T-helper 9 cell (primary cell): ENCODE measurements at regions not wholly inside any gene's neighbourhood (a gene's known extent, or its start where the extent isn't known, plus 50 kb on each side); places are given as distances from the start of the nearest gene placed in this dataset.
"Not testable (repeated sequence)": the region's sequence is repeated elsewhere in the genome, so short reads cannot be mapped to it uniquely, and the experiment has no call there.

Source experiments
- DNase-seq: peaks from one replicate; pipeline ENCODE4 v3.0.0-alpha.2; 2020

- DNase-seq: no peak
Measured at GRCh38 chr7:142523821-142524460, 225.3 kb upstream of the PRSS1 start.

GRCh38 chr7:142522735-142523134 lies 226.5 kb upstream of the PRSS1 start:
- no peak for DNase-seq

DNA sequence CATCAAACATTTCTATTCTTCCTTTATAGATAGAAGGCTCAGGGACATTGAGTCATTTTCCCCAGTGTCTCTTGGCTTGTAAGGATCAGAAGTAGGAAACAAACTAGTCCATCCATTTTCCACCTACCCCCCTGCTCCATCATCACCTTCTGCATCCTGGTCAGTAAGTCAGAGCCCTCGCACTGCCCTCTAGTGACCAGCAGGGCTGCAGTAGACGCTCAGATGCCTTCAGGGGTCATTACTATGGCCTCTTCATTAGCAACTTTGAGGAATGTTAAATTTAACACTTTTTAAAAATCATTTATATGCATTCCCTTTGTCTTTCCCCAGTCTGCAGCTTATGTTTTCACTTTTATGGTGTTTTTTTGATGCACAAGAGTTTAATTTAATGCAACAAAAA lies 228.4 kb upstream of the PRSS1 start:
- DNase-seq: not testable (repeated sequence)

GRCh38 chr7:142520455-142520854 lies 228.8 kb upstream of the PRSS1 start:
- not testable (repeated sequence) for DNase-seq

GRCh38 chr7:142519079-142520078 lies 229.9 kb upstream of the PRSS1 start:
- no peak for DNase-seq

GRCh38 chr7:142516038-142516501 lies 233.2 kb upstream of the PRSS1 start:
- DNase-seq: no peak

GRCh38 chr7:142514716-142515115 lies 234.6 kb upstream of the PRSS1 start:
- not testable (repeated sequence) for DNase-seq

DNA sequence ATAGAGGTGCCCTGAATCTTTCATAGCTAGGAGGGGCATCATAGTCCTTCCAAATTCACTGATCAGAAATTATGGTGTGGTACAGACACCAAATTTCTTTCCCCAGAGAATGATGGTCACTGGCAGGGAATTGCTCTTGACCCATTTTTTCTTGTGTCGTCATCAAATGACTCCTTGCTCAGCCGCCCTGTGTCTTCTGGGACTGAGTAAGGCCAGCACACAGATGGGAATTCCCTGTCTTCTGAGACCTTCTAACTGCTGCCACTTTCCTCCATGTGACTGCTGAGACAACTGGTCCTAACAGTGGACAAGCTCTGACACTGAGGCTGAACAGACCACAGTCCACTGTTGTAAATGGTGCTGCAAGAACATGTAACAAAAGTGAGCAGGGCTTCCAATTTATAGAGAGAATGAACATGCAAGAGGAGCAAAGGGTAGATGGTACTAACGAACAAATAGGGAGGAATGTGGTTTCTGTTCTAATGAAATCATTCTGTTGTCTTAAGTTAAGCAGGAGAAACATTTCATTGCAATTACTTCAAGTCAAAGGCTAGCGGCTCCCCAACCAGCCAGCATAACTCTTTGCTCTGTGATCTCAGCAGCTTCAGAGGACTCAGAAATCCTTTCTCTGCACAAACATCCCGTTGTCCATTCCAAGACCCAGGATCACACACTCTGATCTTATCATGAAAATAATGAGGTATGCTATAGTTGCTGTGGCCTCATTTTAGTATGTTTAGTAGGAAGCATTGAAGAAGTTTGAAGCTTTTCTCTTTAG lies 235.9 kb upstream of the PRSS1 start:
- no peak for DNase-seq

DNA sequence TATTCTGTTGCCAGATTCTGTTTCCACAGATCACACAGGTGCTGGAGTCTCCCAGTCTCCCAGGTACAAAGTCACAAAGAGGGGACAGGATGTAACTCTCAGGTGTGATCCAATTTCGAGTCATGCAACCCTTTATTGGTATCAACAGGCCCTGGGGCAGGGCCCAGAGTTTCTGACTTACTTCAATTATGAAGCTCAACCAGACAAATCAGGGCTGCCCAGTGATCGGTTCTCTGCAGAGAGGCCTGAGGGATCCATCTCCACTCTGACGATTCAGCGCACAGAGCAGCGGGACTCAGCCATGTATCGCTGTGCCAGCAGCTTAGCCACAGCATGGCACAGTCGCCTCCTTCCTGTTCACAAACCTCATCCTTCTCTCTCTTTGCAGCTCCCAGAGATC lies 237.5 kb upstream of the PRSS1 start:
- DNase-seq: no peak

DNA sequence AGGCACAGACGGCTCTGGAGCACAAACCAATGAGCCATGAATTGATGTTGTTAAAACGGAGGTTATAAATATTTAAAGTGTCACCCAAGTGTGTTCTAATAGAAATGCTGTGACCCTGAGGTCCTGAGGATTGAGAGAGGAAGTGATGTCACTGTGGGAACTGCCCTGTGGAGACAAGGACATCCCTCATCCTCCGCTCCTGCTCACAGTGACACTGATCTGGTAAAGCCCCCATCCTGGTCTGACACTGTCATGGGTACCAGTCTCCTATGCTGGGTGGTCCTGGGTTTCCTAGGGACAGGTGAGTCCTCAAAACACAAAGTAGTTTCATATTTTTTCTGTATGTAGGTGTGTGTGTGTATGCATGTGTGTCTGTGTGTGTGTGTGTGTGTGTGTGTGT lies 237.9 kb upstream of the PRSS1 start:
- DNase-seq: no peak

GRCh38 chr7:142509235-142509634 lies 240.0 kb upstream of the PRSS1 start:
- not testable (repeated sequence) for DNase-seq

- no peak for DNase-seq
Measured at GRCh38 chr7:142508251-142508650, 241.0 kb upstream of the PRSS1 start.

DNA sequence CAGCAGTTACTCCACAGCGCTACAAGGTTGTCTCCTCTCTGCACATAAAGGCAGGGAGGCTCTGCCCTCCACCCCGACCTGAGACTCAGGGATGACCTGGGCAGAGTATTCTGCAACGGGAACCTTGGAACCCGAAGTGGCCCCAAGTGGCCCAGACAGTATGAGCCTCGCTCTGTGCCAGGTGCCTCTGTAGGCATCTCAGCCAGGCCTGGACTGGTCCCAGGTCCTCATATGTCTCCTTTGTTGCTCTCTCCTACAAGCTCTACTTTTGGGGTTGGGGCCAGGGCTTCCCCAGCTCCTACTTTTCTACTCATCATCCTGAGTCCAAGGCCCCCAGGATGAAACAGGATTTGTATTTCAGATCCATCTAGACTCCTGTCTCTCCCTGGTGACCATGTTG lies 241.5 kb upstream of the PRSS1 start:
- no peak for DNase-seq

- DNase-seq: not testable (repeated sequence)
Measured at GRCh38 chr7:142507066-142507465, 242.2 kb upstream of the PRSS1 start.

GRCh38 chr7:142506601-142507000 lies 242.7 kb upstream of the PRSS1 start:
- no peak for DNase-seq

DNA sequence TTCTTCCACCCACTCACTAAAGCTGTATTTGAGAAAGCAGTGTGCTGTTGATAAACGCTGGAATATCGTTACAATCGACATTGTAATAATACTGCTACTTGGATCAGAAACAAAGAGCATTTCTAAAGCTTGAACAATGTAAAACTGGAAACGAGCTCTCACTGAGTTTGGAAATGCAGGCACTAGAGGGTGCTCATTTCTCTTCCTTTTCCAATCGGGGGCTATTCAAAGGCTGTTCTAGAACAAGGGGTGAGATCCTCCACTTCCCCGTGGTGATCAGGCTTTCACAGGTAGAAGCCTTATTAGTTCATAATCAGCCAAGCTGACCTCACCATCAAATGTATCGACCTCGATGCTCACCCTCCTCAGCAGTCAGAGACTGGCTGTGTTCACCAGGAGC lies 245.3 kb upstream of the PRSS1 start:
- not testable (repeated sequence) for DNase-seq

- DNase-seq: no peak
Measured at GRCh38 chr7:142503036-142503435, 245.2 kb upstream of the PRSS58 start.

- no peak for DNase-seq
Measured at GRCh38 chr7:142501434-142501833, 243.6 kb upstream of the PRSS58 start.

DNA sequence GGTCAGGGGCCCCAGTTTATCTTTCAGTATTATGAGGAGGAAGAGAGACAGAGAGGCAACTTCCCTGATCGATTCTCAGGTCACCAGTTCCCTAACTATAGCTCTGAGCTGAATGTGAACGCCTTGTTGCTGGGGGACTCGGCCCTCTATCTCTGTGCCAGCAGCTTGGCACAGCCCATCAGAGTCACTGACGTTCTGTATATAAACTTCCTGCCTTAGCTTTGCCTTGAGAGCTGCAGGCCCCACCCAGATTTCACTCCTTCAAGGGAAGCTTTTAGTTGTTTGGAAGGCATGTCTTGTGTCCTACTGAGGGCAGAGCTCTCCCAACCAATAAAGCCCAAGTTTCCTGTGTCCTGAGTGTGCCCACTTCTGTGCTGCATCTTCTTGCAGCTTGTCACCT lies 242.5 kb upstream of the PRSS58 start:
- no peak for DNase-seq

DNA sequence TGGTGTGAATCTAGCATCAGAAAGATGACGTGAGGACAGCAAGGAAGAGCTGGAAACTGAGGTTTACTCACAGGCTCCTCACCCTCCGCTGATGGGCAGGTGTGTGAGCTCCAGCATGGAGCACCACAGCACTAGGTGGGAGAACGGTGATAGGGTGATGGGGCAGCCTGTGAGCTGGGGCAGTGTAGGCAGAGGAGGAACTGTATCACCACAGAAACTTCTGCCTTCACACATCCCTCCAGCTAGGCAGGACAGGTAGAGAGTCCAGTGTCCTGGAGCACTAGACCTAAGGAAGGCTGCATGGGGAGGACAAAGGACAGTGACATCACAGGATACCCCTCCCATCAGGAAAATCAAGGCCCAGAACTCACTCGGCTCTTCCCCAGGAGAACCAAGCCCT lies 241.8 kb upstream of the PRSS58 start:
- DNase-seq: no peak

DNA sequence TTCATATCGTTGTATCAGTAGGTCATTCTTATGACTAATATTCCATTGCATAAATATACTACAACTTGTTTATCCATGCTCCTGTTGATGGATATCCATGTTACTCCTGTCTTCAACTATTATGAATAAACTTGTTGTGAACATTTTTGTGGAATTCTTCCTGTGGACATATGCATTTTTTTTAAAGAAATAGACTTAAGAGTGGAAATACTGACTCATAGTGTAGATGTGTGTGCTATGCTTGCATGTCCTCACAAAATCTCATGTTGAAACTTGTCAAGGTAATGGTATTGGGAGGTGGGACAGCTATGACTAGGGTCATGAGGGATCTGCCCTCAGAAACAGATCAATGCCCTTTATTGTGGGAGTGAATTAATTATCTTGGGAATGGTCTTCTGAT lies 240.5 kb upstream of the PRSS58 start:
- DNase-seq: no peak

- DNase-seq: no peak
Measured at GRCh38 chr7:142496545-142496991, 238.7 kb upstream of the PRSS58 start.

DNA sequence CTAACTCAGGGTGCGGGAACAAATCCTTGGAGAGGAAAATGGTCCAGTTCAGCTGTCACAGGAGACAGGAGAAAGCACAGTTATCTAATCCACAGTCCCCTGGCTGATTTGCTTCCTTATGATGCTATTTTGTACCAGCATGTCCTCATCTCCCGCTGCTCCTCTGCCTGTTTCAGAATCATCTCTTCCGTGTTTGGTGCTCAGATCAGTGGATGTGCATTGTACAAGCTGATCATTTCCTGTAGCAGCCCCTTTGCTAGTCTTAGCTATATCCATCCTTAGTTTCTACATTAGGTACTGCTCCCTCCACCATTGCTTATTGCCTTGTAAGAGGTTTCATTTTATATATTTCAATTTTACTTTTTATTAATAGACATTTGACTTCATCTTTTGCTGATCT lies 238.0 kb upstream of the PRSS58 start:
- DNase-seq: not testable (repeated sequence)
